ENCODE measurements at regions not wholly inside any gene's neighbourhood (a gene's known extent, or its start where the extent isn't known, plus 50 kb on each side); places are given as distances from the start of the nearest gene placed in this dataset.
A peak's percentile ranks its signal among the peaks of the same experiment; 100 is the strongest.

DNA sequence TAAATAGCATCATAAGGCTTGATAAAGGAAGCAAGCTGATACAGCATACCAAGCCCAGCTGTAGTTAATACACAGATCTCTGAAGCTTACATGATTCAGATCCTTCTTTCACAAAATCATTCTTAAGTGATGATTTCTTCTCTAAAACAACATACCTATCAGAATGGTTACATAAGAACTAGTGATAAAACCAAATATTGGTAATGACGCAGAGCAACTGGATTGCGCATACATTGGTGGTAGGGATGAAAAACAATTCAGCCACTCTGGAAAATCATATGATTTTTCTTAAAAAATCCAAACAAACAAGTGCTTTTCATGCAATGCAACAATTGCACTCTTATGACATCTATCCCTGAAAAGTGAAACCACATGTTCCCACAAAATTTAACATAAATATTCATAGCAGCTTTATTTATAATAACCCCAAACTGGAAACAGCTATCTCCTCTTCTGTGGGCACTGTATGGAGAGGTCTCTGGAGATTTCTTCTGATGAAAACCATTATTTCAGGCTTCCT, 153.6 kb upstream of the DSEL start:
- Histone ChIP-seq H3K9ac (no peak overlapping the region), H2AFZ (replicated peaks) (no peak overlapping the region), H3K4me3 (no peak overlapping the region), H3K9me3 (ENCODE audit: low read depth) (no peaks in the 10 kb centered on the region), H3K27ac (no peak overlapping the region), H3K36me3 (no peaks in the 10 kb centered on the region), H3K4me2 (no peak overlapping the region), H4K20me1 (ENCODE audit: low read depth) (no peaks in the 10 kb centered on the region), H3K4me1 (peaks cover 4% of the 10 kb centered on the region), H3K27me3 (no peaks in the 10 kb centered on the region), H3F3A (ENCODE audit: low read depth) (no peaks in the 10 kb centered on the region), H3K79me2 (ENCODE audit: low read depth) (no peaks in the 10 kb centered on the region)
- Mint-ChIP-seq H3K4me1 (peaks cover 39% of the 10 kb centered on the region), H3K36me3 (no peaks in the 10 kb centered on the region), H3K27me3 (ENCODE audit: insufficient read depth, low read depth) (peaks cover 2% of the 10 kb centered on the region), H3K27ac (no peak overlapping the region), H3K4me3 (no peak overlapping the region), H3K9me3 (peaks cover 13% of the 10 kb centered on the region)
- TF ChIP-seq EZH2phosphoT487 (IDR thresholded peaks at IDR 0.05), result no peak
- TF ChIP-seq EZH2 (IDR thresholded peaks at IDR 0.05), result no peak
- TF ChIP-seq, protein P1, sequence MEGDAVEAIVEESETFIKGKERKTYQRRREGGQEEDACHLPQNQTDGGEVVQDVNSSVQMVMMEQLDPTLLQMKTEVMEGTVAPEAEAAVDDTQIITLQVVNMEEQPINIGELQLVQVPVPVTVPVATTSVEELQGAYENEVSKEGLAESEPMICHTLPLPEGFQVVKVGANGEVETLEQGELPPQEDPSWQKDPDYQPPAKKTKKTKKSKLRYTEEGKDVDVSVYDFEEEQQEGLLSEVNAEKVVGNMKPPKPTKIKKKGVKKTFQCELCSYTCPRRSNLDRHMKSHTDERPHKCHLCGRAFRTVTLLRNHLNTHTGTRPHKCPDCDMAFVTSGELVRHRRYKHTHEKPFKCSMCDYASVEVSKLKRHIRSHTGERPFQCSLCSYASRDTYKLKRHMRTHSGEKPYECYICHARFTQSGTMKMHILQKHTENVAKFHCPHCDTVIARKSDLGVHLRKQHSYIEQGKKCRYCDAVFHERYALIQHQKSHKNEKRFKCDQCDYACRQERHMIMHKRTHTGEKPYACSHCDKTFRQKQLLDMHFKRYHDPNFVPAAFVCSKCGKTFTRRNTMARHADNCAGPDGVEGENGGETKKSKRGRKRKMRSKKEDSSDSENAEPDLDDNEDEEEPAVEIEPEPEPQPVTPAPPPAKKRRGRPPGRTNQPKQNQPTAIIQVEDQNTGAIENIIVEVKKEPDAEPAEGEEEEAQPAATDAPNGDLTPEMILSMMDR (IDR thresholded peaks at IDR 0.05), result no peak
- DNase-seq (ENCODE audit: low spot score), result no peak

DNA sequence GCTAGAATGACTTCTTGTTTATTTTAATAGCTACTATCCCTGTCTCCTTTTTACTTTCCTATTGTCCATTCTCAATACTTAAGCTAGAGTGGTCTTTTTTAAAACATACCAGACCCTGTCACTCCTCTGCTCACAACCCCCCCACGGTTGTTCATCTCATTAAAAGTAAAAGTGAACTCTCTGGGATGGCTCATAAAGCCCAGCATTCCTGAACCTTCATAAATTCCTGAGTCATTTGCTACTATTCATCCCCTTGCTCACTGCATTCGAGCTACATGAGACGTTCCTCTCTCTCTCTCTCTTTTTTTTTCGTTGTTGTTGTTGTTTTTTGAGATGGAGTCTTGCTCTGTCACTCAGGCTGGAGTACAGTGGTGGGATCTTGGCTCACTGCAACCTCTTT, 148.7 kb upstream of the DSEL start:
- no peaks in the 10 kb centered on the region for H3F3A ChIP-seq (ENCODE audit: low read depth)
- H3K27me3 ChIP-seq, result no peaks in the 10 kb centered on the region
- H3K4me1 Mint-ChIP-seq, result peaks cover 15% of the 10 kb centered on the region
- no peak overlapping the region for H3K4me3 Mint-ChIP-seq
- H3K9me3 ChIP-seq (ENCODE audit: low read depth), result no peaks in the 10 kb centered on the region
- no peak overlapping the region for H2AFZ ChIP-seq (replicated peaks)
- H3K4me1 ChIP-seq, result peaks cover 4% of the 10 kb centered on the region
- no peak for TF ChIP-seq EZH2phosphoT487 (IDR thresholded peaks at IDR 0.05)
- TF ChIP-seq, protein P1 (IDR thresholded peaks at IDR 0.05), result no peak
- TF ChIP-seq EZH2 (IDR thresholded peaks at IDR 0.05), result no peak
- H3K79me2 ChIP-seq (ENCODE audit: low read depth), result no peaks in the 10 kb centered on the region
- H3K4me2 ChIP-seq, result no peak overlapping the region
- H3K27ac Mint-ChIP-seq, result peak overlapping the region; percentile 33
- no peak overlapping the region for H3K9ac ChIP-seq
- peaks cover 2% of the 10 kb centered on the region for H3K27me3 Mint-ChIP-seq (ENCODE audit: insufficient read depth, low read depth)
- DNase-seq (ENCODE audit: low spot score), result peak; percentile 22
- no peaks in the 10 kb centered on the region for H3K36me3 Mint-ChIP-seq
- no peaks in the 10 kb centered on the region for H3K36me3 ChIP-seq
- no peaks in the 10 kb centered on the region for H4K20me1 ChIP-seq (ENCODE audit: low read depth)
- H3K27ac ChIP-seq, result no peak overlapping the region
- peaks cover 14% of the 10 kb centered on the region for H3K9me3 Mint-ChIP-seq
- no peak overlapping the region for H3K4me3 ChIP-seq

DNA sequence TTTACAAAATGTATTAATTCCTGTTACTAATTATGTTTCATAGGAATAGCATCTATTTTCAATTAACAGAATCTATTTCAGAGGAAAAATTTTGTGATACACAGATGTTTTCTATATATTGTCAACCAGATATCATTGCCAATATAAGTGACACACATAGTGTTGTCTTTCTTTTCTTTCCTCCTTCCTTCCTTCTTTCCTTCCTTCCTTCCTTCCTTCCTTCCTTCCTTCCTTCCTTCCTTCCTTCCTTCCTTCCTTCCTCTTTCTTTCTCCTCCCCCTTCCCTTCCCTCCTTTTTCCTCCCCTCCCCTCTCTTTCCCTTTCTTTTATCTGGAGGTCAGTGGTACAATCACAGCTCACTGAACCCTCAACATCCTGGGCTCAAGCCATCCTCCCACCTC, 146.5 kb upstream of the DSEL start:
- Mint-ChIP-seq H3K27me3 (ENCODE audit: insufficient read depth, low read depth) (peaks cover 2% of the 10 kb centered on the region), H3K4me1 (peaks cover 15% of the 10 kb centered on the region), H3K9me3 (peaks cover 14% of the 10 kb centered on the region), H3K4me3 (no peak overlapping the region), H3K36me3 (no peaks in the 10 kb centered on the region), H3K27ac (no peak overlapping the region)
- no peak overlapping the region for H3K27ac ChIP-seq
- peaks cover 4% of the 10 kb centered on the region for H3K4me1 ChIP-seq
- no peaks in the 10 kb centered on the region for H3F3A ChIP-seq (ENCODE audit: low read depth)
- TF ChIP-seq EZH2 (IDR thresholded peaks at IDR 0.05) (no peak), EZH2phosphoT487 (IDR thresholded peaks at IDR 0.05) (no peak)
- TF ChIP-seq, protein P1 (IDR thresholded peaks at IDR 0.05), result no peak
- H2AFZ ChIP-seq (replicated peaks), result no peak overlapping the region
- no peak for DNase-seq (ENCODE audit: low spot score)
- no peaks in the 10 kb centered on the region for H3K27me3 ChIP-seq
- H4K20me1 ChIP-seq (ENCODE audit: low read depth), result no peaks in the 10 kb centered on the region
- H3K9ac ChIP-seq, result no peak overlapping the region
- H3K9me3 ChIP-seq (ENCODE audit: low read depth), result no peaks in the 10 kb centered on the region
- no peaks in the 10 kb centered on the region for H3K36me3 ChIP-seq
- no peaks in the 10 kb centered on the region for H3K79me2 ChIP-seq (ENCODE audit: low read depth)
- H3K4me2 ChIP-seq, result no peak overlapping the region
- H3K4me3 ChIP-seq, result no peak overlapping the region
